ENCODE measurements at regions not wholly inside any gene's neighbourhood (a gene's known extent, or its start where the extent isn't known, plus 50 kb on each side); places are given as distances from the start of the nearest gene placed in this dataset.

DNA sequence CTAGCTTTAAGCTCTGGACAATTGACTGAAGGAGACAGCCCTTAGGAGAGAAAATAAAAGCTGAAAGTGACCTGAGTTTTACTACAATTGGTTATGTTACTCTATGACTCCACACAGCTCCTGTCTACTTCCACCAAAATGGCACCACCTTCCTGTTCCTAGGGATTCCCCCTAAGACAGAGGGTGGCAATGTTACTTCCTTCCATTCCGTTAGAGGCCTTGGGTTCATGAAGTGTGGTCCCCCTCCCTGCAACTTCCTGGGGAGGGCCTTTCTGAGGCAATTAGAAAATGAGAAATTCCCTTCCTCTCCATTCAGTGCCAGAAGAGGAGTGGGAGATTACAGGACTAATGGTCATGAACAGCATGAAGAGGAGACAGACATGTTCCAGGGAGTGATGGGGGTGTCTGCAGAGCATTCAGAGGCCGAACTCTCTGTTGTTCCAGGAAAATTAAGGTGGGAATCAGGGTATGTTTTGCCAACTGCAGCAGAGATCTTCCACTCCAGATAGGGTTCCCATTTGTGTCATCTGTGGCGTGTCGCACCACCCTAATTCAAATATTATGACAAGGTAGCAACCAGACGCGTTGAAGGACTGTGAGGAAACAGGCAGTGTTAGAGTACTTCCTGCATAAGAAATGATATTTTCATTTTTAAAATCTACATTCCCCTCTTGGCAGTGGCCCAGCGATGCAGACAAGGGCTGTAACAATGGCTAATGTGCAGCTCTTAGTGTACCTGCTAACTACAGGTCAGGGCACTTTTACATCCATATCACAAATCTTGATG is 53.1 kb upstream of the TRIM67 start:
- Histone ChIP-seq H3K4me3 (no peak overlapping the region), H3K27ac (no peak overlapping the region), H3K27me3 (replicated peaks; ENCODE audit: insufficient read depth) (no peaks in the 10 kb centered on the region), H3K9me3 (no peaks in the 10 kb centered on the region), H3K4me1 (replicated peaks) (no peaks in the 10 kb centered on the region), H3K36me3 (no peaks in the 10 kb centered on the region)
- intact Hi-C loops (cut with DNase I): no loop called here
- DNase-seq (ENCODE audit: low spot score): no peak
- TF ChIP-seq POLR2AphosphoS5 (IDR thresholded peaks at IDR 0.05): no peak
- TF ChIP-seq, protein P1, sequence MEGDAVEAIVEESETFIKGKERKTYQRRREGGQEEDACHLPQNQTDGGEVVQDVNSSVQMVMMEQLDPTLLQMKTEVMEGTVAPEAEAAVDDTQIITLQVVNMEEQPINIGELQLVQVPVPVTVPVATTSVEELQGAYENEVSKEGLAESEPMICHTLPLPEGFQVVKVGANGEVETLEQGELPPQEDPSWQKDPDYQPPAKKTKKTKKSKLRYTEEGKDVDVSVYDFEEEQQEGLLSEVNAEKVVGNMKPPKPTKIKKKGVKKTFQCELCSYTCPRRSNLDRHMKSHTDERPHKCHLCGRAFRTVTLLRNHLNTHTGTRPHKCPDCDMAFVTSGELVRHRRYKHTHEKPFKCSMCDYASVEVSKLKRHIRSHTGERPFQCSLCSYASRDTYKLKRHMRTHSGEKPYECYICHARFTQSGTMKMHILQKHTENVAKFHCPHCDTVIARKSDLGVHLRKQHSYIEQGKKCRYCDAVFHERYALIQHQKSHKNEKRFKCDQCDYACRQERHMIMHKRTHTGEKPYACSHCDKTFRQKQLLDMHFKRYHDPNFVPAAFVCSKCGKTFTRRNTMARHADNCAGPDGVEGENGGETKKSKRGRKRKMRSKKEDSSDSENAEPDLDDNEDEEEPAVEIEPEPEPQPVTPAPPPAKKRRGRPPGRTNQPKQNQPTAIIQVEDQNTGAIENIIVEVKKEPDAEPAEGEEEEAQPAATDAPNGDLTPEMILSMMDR (IDR thresholded peaks at IDR 0.05): no peak
- no peak for TF ChIP-seq POLR2A (IDR thresholded peaks at IDR 0.05)
- WGBS: 80% methylated on average over 7 of the region's 7 CpGs

DNA sequence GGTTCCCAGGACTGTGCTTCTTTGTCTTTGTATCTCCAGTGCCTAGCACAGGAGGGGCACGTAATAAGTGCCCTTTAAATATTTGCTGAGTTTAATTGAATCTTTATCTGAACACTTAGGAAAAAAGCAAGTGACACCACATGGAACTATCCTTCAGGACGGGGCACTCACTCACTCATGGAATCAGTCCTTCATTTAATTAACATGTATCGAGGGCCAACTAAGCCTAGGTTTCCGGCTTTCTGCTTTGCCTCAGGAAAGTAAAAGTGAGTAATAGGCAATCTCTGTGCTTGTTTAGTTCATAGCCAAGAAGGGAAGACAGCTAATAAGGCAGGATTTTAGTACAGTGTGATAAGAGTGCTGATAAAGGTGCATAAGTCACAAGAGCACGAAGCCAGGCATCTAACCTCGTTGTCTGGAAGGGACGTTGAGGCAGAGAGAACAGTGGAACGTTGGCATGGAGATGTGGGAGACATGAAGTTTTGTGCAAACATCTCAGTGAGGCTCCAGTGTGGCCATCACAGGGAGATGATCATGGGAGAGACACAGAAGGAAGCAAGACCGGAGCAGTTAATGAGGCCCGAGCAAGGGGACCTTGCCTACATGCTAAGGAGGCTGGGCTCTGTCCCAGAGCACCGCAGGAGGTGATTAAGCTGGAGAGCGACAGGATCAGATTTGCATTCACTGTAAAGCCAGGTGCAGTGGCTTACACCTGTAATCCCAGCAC is 54.1 kb upstream of the TRIM67 start:
- Histone ChIP-seq H3K4me1 (replicated peaks) (no peaks in the 10 kb centered on the region), H3K27me3 (replicated peaks; ENCODE audit: insufficient read depth) (no peaks in the 10 kb centered on the region), H3K36me3 (no peaks in the 10 kb centered on the region), H3K27ac (no peak overlapping the region), H3K9me3 (no peaks in the 10 kb centered on the region), H3K4me3 (no peak overlapping the region)
- intact Hi-C loops (cut with DNase I): no loop called here
- TF ChIP-seq, protein P1 (IDR thresholded peaks at IDR 0.05): no peak
- no peak for TF ChIP-seq POLR2A (IDR thresholded peaks at IDR 0.05)
- TF ChIP-seq POLR2AphosphoS5 (IDR thresholded peaks at IDR 0.05): no peak
- DNase-seq (ENCODE audit: low spot score): no peak
- WGBS: 75% methylated on average over 12 of the region's 12 CpGs

DNA sequence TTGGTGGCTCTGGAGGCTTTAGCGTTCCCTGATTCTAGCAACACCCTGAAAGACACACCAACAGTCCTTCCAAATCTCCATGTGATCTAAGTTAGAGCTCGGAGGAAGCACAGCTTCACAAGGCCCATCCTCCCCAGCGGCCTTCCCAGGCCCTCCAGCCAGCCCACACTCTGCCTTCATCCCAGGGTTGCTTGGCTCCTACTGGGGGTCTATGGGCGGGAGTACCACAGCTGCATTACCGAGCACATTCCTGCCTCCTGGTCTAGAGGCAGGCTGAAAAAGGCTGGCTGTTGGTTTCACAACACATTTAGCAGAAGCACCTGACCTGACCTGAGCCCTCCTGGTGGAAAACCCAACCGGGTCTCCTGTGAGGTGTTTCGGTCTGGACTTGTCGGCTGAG is 54.7 kb upstream of the TRIM67 start:
- no peak overlapping the region for H3K27ac ChIP-seq
- H3K9me3 ChIP-seq: no peaks in the 10 kb centered on the region
- intact Hi-C loops (cut with DNase I): no loop called here
- no peaks in the 10 kb centered on the region for H3K36me3 ChIP-seq
- 80% methylated on average over 8 of the region's 8 CpGs for WGBS
- TF ChIP-seq POLR2AphosphoS5 (IDR thresholded peaks at IDR 0.05) (no peak), POLR2A (IDR thresholded peaks at IDR 0.05) (no peak)
- TF ChIP-seq, protein P1 (IDR thresholded peaks at IDR 0.05): no peak
- no peak for DNase-seq (ENCODE audit: low spot score)
- no peak overlapping the region for H3K4me3 ChIP-seq
- no peaks in the 10 kb centered on the region for H3K4me1 ChIP-seq (replicated peaks)
- H3K27me3 ChIP-seq (replicated peaks; ENCODE audit: insufficient read depth): no peaks in the 10 kb centered on the region

DNA sequence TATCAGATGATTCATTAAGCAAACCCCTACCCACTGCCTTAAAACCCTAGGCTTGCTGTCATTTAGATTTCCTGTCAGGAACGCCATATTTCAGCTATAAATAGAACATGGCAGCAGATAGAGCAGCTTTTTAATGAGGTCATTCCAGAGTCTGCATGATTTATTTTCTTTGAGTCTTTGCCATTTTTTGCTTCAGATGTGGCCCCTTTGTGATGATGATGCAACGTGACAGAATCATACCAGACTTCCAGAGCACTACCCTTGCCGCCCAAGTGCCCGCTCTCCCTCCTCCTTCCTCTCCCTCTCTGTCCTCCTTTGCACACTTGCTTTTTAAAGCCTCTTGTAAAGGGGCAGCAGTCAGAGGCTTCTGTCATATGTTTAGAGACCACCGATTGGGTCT is 55.5 kb upstream of the TRIM67 start:
- Histone ChIP-seq H3K36me3 (no peaks in the 10 kb centered on the region), H3K4me1 (replicated peaks) (no peaks in the 10 kb centered on the region), H3K27me3 (replicated peaks; ENCODE audit: insufficient read depth) (no peaks in the 10 kb centered on the region), H3K9me3 (no peaks in the 10 kb centered on the region), H3K27ac (no peak overlapping the region), H3K4me3 (no peak overlapping the region)
- WGBS: 10% methylated on average over 5 of the region's 5 CpGs
- TF ChIP-seq, protein P1 (IDR thresholded peaks at IDR 0.05): no peak
- TF ChIP-seq POLR2A (IDR thresholded peaks at IDR 0.05) (no peak), POLR2AphosphoS5 (IDR thresholded peaks at IDR 0.05) (no peak)
- no peak for DNase-seq (ENCODE audit: low spot score)
- intact Hi-C loops (cut with DNase I): no loop called here

Data from prostate gland (tissue), 2 donors.